Progenitor cell of endocrine pancreas (in vitro differentiated cells): ENCODE measurements at regions not wholly inside any gene's neighbourhood (a gene's known extent, or its start where the extent isn't known, plus 50 kb on each side); places are given as distances from the start of the nearest gene placed in this dataset.

ENCODE experiments used
- DNase-seq: peaks from one replicate; pipeline ENCODE4 v3.0.0; 2021; ENCODE audit warnings: low spot score; ENCODE audit not compliant: unreplicated experiment
- H3K27ac Mint-ChIP-seq: 2 replicates; pipeline ENCODE4 v1.8.0; 2021; ENCODE audit warnings: mild to moderate bottlenecking, moderate library complexity, mixed read lengths
- H3K27me3 Mint-ChIP-seq: 2 replicates; pipeline ENCODE4 v1.8.0; 2021; ENCODE audit warnings: mixed read lengths
- H3K36me3 Mint-ChIP-seq: 2 replicates; pipeline ENCODE4 v1.8.0; 2022; ENCODE audit warnings: mixed read lengths; ENCODE audit not compliant: insufficient read depth
- H3K4me1 Mint-ChIP-seq: 2 replicates; pipeline ENCODE4 v1.8.0; 2021; ENCODE audit warnings: low read depth, mixed read lengths
- H3K4me3 Mint-ChIP-seq: 2 replicates; pipeline ENCODE4 v1.8.0; 2021; ENCODE audit warnings: low read depth, mild to moderate bottlenecking, moderate library complexity, mixed read lengths
- H3K9me3 Mint-ChIP-seq: 2 replicates; pipeline ENCODE4 v1.8.0; 2021; ENCODE audit warnings: low read depth, mixed read lengths
- CTCF ChIP-seq: fragments of 200-600 bp; sonication (generic); IDR thresholded peaks from one replicate; pipeline ENCODE4 v1.5.0; 2021; ENCODE audit warnings: antibody characterized with exemption, mild to moderate bottlenecking; ENCODE audit not compliant: unreplicated experiment

GRCh38 chr11:20227631-20228030 is 67.4 kb upstream of the DBX1 start:
- H3K27ac Mint-ChIP-seq, result no peak overlapping the region
- H3K27me3 Mint-ChIP-seq, result peaks cover 14% of the 10 kb centered on the region
- H3K36me3 Mint-ChIP-seq, result no peaks in the 10 kb centered on the region
- H3K4me1 Mint-ChIP-seq, result no peaks in the 10 kb centered on the region
- no peak for DNase-seq
- H3K9me3 Mint-ChIP-seq, result peaks cover 7% of the 10 kb centered on the region
- TF ChIP-seq CTCF, result no peak
- H3K4me3 Mint-ChIP-seq, result no peak overlapping the region

- peaks cover 7% of the 10 kb centered on the region for H3K9me3 Mint-ChIP-seq
- no peak overlapping the region for H3K4me3 Mint-ChIP-seq
- no peaks in the 10 kb centered on the region for H3K4me1 Mint-ChIP-seq
- DNase-seq, result no peak
- no peaks in the 10 kb centered on the region for H3K36me3 Mint-ChIP-seq
- peaks cover 15% of the 10 kb centered on the region for H3K27me3 Mint-ChIP-seq
- H3K27ac Mint-ChIP-seq, result no peak overlapping the region
- no peak for TF ChIP-seq CTCF
These were observed 66.7 kb upstream of the DBX1 start for GRCh38 chr11:20226933-20227332.

GRCh38 chr11:20221566-20221965 is 61.3 kb upstream of the DBX1 start:
- Mint-ChIP-seq H3K9me3 (no peaks in the 10 kb centered on the region), H3K27me3 (peaks cover 17% of the 10 kb centered on the region), H3K36me3 (no peaks in the 10 kb centered on the region), H3K27ac (no peak overlapping the region), H3K4me1 (no peaks in the 10 kb centered on the region), H3K4me3 (no peak overlapping the region)
- no peak for DNase-seq
- no peak for TF ChIP-seq CTCF

GRCh38 chr11:20213790-20214189 is 53.5 kb upstream of the DBX1 start:
- H3K4me3 Mint-ChIP-seq, result no peak overlapping the region

GRCh38 chr11:20211691-20212090 is 51.4 kb upstream of the DBX1 start:
- Mint-ChIP-seq H3K36me3 (peaks cover 1% of the 10 kb centered on the region), H3K27me3 (peaks cover 44% of the 10 kb centered on the region), H3K27ac (no peak overlapping the region), H3K4me3 (no peak overlapping the region), H3K4me1 (peaks cover 4% of the 10 kb centered on the region), H3K9me3 (no peaks in the 10 kb centered on the region)
- TF ChIP-seq CTCF, result no peak
- no peak for DNase-seq

More at GRCh38 chr11:20213790-20214189, 53.5 kb upstream of the DBX1 start:
- H3K27me3 Mint-ChIP-seq, result peaks cover 24% of the 10 kb centered on the region
- no peak for DNase-seq
- no peak for TF ChIP-seq CTCF
- H3K27ac Mint-ChIP-seq, result no peak overlapping the region
- no peaks in the 10 kb centered on the region for H3K4me1 Mint-ChIP-seq
- H3K36me3 Mint-ChIP-seq, result no peaks in the 10 kb centered on the region
- H3K9me3 Mint-ChIP-seq, result no peaks in the 10 kb centered on the region
